Fibroblast of skin of right quadriceps (primary cell): ENCODE measurements at regions not wholly inside any gene's neighbourhood (a gene's known extent, or its start where the extent isn't known, plus 50 kb on each side); places are given as distances from the start of the nearest gene placed in this dataset.
"Not testable (repeated sequence)": the region's sequence is repeated elsewhere in the genome, so short reads cannot be mapped to it uniquely, and the experiment has no call there.

Experiments
- DNase-seq: peaks from one replicate; pipeline ENCODE4 v3.0.0-alpha.2; 2013

DNA sequence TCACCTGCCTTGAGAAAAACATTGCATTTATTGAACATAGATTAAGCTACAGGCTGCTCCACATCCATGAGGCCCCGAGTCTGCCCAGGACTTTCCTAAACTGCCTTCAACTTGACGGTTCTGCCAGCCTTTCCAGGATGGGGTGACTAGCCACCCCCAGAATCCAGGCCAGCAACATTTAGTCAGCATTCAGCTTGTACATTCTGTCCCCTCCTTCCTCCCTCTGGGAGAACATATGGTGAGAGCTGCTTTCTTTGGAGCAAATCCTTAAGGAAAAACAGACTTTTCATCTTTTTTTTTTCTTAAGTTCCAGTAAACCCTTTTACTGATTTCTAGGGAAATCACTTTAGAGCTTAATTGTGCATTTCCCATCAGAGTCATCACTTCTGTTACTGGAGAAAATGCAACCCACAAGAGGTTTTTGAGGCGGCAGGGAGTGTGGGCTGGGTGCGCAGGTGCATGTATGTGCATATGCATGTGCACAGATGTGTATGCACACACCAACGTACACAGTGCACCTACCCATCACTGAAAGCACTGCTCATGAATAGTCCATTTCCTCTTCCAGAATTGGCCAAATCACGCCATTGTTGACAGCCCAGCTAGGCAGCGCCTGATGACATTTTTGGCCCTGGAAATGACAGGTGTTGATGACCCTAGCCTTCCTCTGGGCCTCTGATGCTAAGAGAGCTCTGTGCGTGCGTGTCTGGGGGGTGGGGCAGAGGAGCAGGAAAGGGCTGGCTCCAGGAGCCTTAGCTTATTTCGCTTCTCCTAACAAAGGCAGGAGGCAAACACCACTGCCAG, 145.6 kb downstream of the HSD17B3 start:
- no peak for DNase-seq

DNA sequence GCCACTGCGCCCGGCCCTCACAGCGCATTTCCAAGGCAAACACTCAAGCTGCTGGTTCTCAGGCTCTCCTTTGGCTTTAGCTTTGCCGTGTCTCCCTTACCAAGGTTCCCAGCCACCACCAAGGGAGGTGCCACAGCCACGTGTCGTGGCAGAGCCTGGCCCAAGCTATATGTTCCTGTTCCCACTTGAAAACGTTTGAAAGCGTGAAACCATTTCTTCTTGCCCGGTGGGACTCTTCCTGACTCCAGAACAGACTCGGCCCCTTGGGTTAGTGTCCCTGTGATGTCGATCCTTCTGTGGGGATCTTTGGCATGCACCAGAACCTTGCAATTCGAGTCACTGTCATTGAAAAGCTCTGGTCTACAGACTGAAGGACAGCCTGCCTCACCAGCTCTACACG, 147.9 kb downstream of the HSD17B3 start:
- no peak for DNase-seq

- DNase-seq: no peak
Measured at GRCh38 chr9:96152550-96152949, 149.4 kb downstream of the HSD17B3 start.

- DNase-seq: no peak
Measured at GRCh38 chr9:96150324-96151227, 151.4 kb downstream of the HSD17B3 start.

- no peak for DNase-seq
Measured at GRCh38 chr9:96149533-96150280, 152.3 kb downstream of the HSD17B3 start.

- no peak for DNase-seq
Measured at GRCh38 chr9:96148634-96149532, 153.1 kb downstream of the HSD17B3 start.

DNA sequence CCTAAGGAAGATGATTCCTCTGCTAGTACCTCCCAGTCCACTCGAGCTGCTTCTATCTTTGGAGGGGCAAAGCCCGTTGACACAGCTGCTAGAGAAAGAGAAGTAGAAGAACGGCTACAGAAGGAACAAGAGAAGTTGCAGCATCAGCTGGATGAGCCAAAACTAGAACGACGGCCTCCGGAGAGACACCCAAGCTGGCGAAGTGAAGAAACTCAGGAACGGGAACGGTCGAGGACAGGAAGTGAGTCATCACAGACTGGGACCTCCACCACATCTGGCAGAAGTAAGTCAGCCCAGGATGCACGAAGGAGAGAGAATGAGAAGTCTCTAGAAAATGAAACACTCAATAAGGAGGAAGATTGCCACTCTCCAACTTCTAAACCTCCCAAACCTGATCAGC, 154.9 kb downstream of the HSD17B3 start:
- DNase-seq: not testable (repeated sequence)

DNA sequence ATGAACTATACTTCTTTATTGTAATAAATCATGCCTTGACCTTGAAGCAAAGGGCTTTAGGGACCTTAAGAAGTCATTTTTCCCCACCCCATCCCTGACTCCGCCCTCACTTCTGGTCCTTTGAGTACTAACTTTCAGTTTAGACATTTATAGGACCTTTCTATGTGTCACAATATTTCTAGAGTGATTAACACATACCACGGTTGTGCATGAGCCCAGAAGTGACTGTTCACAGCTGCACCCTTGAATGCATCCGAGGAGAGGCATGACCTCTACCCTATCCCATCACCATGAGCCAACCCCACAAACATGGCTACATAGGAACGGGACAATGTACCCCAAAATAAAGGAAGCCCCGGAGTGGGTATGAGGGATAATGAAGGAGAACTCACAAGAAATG, 160.3 kb downstream of the HSD17B3 start:
- no peak for DNase-seq

- no peak for DNase-seq
Measured at GRCh38 chr9:96141128-96141474, 160.9 kb downstream of the HSD17B3 start.

GRCh38 chr9:96140296-96141127, 161.5 kb downstream of the HSD17B3 start:
- DNase-seq: no peak

- peak; percentile 94 for DNase-seq
Measured at GRCh38 chr9:96139592-96140295, 162.2 kb downstream of the HSD17B3 start.

GRCh38 chr9:96138616-96139015, 163.4 kb downstream of the HSD17B3 start:
- no peak for DNase-seq

- peak; percentile 56 for DNase-seq
Measured at GRCh38 chr9:96137671-96138429, 164.1 kb downstream of the HSD17B3 start.

DNA sequence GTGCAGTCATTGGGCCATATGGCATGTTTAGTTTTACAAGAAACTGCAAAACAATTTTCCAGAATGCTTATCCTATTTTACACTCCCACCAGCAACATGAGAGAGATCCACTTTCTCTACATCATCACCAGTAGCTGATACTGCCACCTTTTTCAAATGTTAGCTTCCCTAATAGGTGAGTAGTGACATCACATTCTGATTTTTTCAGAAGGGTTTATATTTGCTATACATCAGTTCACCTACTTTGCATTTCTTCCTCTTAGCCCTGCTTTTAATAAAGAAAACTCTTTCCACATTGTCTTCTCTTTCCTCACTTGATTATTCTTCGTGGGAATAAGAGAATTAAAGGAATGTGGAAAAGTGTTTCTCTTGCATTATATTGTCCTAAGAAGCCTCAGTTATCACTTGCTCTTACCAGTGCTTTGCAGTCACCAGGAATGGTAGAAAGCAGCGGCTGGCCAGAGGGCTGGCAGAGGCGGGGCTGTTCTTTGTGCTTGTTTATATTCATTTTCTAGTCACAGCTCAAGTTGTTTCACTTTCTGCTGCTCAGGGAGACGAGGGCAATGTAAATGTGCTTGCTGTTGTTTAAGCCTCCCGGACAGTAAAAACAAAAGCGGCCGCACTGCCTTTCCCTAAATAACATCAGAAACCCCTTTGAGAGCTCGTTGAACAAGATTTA, 164.8 kb downstream of the HSD17B3 start:
- DNase-seq: peak; percentile 60

DNA sequence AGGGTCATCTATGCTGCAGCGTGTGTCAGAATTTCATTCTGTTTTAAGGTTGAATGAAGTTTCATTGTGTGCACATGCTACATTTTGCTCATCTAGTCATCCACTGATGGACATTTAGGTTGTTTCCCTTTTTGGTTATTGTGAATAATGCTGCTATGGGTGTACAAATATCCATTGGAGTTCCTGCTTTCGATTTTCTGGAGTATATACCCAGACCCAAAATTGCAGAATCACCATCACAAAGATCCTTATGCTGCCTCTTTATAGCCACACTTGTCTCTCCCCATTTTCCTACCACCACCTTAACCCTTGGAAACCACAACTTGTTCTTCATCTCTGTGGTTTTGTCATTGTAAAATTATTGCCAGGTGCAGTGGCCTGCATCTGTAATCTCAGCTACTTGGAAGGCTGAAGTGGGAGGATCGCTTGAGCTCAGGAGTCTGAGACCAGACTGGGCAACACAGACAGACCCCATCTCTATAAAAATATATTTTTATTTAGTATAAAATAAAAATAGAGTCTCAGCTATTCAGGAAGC, 166.2 kb downstream of the HSD17B3 start:
- no peak for DNase-seq

DNA sequence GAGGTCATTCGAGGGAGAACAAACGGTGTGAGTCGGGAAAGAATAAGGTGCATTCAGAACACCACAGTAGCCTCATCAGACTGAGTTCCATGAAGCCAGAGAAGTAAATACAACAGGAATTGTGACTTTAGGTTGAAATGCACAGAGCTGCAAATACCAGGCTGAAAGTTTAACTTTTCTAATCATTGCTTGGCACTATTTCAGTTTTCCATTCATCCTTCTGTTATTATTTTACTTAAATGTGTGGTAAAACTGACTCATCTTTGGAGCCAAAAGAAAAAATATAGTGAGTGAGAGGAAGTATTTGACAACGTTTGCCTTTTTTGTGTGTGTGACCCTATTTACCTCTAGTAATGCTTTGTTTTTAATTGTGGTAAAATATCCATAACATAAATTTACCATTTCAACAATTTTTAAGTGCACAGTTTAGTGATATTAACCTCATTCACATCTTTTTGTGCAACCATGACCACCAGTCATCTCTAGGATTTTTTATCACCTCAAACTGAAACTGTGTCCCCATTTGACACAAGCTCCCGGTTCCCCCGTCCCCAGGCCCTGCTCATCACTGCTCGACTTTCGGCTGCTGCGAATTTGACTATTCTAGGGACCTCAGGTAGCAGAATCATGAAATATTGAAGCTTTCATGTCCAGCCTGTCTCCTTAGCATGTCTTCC, 166.8 kb downstream of the HSD17B3 start:
- DNase-seq: peak; percentile 72

- no peak for DNase-seq
Measured at GRCh38 chr9:96133321-96134021, 168.5 kb downstream of the HSD17B3 start.

- no peak for DNase-seq
Measured at GRCh38 chr9:96131825-96132224, 170.2 kb downstream of the HSD17B3 start.
